NCI-H1105 treated with DMSO at 0.1 percent for 48 hours (cell line): ENCODE measurements at regions not wholly inside any gene's neighbourhood (a gene's known extent, or its start where the extent isn't known, plus 50 kb on each side); places are given as distances from the start of the nearest gene placed in this dataset.
"Not testable (repeated sequence)": the region's sequence is repeated elsewhere in the genome, so short reads cannot be mapped to it uniquely, and the experiment has no call there.

Experiments
- DNase-seq: peaks from one replicate; lab custom pipeline; 2025; lab: John Stamatoyannopoulos, UW

- no peak for DNase-seq
Measured at GRCh38 chr22:48404801-48405447, 1422.7 kb downstream of the BRD1 start.

DNA sequence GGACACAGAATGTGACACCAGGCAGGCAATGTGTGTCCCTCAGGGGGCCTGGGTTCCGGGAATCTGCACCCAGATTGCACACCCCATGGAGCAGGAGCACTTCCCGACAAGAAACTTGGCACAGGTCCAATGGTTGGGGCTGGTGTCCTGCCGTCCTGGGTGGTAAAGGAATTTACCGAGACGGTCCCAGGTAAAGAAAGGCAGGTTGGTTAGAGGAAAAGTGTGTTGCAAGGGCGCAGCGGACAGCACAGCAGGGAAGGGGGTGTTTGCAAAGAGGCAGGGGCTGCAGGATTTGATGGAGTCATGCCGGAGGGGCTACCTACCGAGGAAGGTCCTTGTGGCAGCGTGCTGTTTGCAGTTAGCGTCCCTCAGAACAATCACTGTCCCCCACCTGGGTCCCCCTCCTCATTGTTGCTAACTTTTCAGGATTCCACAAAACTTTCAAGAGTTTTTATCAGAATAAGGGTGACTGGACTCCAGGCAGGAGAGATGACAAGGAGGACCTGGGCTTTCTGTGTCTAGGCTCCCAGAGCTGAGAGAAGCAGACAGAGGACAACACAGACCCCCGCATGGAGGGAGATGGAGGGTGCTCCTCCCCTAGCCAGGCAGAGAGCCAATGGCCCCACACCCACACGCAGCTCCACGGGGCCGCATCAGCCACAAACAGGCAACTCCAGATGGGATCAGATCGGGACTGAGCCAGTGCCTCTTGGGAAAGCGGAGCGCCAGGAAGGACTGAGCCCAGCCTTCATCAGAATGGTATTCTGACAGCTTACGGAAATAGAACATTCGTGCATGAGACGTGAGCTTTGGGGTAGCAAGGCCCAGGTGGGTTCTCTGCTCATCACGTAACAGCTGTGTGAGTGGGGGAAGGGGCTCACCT lies 1423.9 kb downstream of the BRD1 start:
- no peak for DNase-seq

GRCh38 chr22:48402591-48403031 lies 1425.1 kb downstream of the BRD1 start:
- DNase-seq: no peak

DNA sequence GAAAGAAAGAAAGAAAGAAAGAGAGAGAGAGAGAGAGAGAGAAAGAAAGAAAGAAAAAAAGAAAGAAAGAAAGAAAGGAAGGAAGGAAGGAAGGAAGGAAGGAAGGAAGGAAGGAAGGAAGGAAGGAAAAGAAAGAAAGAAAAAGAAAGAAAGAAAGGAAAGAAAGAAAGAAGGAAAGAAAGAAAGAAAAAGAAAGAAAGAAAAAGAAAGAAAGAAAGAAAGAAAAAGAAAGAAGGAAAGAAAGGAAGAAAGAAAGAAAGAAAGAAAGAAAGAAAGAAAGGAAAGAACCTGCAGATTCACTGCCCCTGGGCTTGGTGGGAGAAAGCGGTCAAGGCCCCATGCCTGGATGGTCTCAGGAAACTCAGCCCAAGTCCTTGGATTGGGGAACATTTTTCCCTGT lies 1426.2 kb downstream of the BRD1 start:
- DNase-seq: not testable (repeated sequence)

DNA sequence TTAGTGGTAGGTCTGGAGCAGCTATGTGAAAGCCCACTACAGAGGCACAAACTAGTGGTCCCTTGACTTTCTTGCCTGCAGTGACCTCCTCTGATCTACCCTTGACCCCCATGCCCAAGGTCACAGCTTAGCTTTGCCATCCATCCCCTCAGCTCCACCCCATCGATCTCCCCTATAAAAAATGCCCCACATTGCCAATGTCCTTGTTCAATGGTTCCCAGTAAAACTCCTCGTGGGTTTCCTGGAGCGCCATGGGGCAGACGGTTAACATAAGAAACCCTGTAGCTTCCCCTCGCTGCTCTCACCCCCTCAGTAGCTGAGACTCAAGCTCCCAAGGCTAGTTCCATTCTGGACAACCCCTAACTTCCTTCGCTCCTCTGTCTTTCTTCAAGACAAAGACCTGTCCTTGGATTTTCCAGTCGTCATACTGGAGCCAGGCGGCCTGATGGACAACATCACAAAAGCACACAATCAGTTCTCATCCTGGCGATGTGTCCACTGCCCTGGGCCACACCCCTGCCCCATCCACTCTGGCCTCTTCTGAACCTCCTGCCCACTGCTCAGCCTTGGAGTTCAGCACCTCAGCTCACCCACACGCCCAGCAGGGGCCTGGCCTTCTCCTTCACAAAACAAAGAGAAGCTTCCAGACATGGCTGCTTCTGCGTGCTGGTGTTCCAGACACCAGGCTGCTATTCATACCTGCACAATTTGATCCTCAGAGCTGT lies 1429.3 kb downstream of the BRD1 start:
- DNase-seq: no peak

GRCh38 chr22:48397531-48398180 lies 1430.0 kb downstream of the BRD1 start:
- no peak for DNase-seq

DNA sequence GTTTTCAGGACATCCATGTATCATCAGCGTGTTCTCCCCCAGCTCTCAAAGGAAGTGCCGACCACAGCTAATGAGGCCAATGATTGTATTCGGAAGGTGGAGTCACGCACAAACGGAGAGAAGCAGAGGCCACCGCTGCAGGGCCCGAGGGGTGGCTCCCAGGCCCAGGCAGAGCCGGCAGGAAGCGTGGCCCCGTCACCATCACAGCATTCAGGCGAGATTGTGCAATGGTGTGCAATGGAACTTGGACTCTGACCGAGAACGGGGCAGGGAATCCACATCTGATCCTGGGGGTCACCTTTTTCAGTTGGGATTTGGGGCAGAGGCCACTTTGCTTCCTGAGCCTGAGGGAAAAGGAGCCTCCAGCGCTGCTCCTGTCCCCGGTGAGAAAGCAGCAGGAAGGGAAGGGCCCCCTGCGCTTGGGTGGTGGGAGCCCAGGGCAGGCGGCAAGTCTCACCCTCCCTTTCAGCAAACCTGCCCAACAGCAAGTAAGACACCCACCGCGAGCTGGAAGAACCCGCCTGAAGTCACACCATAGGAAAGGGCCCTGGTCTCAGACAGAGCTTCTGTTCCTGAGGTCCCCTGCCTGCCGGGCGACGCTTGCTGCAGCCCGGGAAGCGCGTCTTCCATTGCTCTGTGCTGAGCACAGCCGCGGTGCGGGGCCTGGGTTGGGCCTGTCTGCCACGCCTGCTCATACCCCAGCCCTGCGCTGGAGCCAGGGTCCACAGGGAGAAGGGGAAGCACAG lies 1430.7 kb downstream of the BRD1 start:
- DNase-seq: no peak

DNA sequence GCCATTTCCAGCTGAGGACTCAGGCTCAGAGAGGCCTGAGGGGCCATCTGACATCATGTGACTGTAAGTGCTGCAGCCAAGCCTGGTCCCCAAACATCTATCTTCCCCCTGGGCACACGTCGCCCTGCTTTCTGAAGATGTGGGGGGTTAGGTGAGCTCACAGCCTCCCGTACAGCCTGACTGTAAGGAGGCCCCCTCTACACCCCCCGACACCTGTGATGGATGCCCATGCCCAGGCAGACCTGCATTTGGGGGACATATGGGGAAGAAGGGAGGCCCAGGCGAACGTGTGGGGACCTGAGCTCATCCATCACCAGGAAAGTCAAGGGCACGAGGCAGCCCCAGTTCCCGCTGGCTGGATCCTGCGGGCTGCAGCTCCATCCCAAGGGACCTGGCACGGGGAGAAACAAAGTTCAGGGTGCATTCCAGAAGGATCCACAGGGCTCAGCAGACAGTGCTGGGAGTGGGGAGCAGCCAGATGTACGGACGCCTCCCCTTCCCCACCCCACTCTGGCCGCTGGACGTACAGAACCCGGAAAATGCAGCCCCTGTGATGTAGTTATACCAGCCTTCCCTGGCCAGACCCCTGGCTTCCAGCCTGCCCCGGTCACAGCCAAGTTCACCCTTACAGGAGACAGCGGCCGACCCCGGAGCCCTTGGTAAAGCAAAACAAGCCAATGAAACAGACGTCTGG lies 1431.4 kb downstream of the BRD1 start:
- no peak for DNase-seq

- DNase-seq: no peak
Measured at GRCh38 chr22:48395201-48395600, 1432.5 kb downstream of the BRD1 start.

DNA sequence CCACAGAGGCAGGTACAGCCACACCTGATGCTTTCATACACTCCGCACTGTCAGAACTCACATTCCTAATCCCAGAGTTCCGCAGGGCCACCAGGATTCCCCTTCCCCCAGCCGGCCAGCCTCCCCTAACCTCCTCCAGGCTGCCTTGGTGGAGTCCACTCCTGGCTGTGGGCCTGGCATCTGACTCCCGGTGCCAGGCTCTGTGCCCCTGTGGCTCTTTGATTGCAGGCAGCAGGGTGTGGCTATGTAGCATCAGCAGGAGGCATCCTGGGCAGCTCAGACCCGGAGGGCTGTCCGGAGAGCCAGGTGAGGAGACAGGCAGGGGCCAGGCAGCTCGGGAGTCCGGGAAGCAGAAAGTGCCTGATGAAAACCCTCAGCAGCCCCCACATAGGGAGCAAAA lies 1432.9 kb downstream of the BRD1 start:
- no peak for DNase-seq

GRCh38 chr22:48393885-48394284 lies 1433.8 kb downstream of the BRD1 start:
- no peak for DNase-seq

GRCh38 chr22:48393041-48393370 lies 1434.7 kb downstream of the BRD1 start:
- DNase-seq: no peak

GRCh38 chr22:48391820-48392219 lies 1435.9 kb downstream of the BRD1 start:
- DNase-seq: no peak

- DNase-seq: no peak
Measured at GRCh38 chr22:48391171-48391711, 1436.4 kb downstream of the BRD1 start.

GRCh38 chr22:48389916-48390315 lies 1437.8 kb downstream of the BRD1 start:
- no peak for DNase-seq

GRCh38 chr22:48382197-48382596 lies 1445.5 kb downstream of the BRD1 start:
- no peak for DNase-seq

DNA sequence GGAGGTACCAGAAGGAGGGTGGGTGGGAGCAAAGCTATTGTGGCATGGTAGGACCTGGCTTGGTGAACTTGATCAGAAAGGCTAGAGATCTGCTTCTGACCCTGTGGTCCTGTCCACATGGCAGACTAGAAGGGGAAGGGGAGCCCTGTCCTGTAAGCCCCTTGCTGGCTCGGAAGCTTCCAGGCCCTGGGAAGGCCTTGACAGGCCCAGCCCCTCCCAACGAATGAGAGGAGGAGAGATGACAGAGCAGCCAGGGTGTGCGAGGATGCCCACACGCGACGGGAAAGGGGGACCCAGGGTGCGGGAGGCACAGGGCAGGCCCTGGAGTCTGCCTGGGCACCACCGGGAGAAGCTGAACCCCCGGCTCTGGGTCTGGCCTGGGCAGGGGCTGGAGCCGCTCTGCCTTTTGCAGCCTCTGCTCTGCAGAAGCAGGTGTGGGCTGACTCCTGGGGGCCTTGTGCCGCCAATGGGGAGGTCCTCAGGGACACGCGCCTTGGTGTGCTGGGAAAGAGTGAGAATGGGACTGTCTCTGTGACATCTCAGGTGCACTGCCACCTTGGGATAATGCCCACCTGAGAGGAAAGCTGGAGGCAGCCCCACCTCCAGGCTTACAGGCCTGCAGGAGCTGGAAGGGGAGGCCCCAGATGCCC lies 1447.5 kb downstream of the BRD1 start:
- no peak for DNase-seq

GRCh38 chr22:48379371-48379770 lies 1448.3 kb downstream of the BRD1 start:
- no peak for DNase-seq

- no peak for DNase-seq
Measured at GRCh38 chr22:48378673-48379072, 1449.0 kb downstream of the BRD1 start.
